ENCODE measurements at regions not wholly inside any gene's neighbourhood (a gene's known extent, or its start where the extent isn't known, plus 50 kb on each side); places are given as distances from the start of the nearest gene placed in this dataset.

GRCh38 chr10:92753865-92754264, 64.1 kb downstream of the HHEX start:
- Histone ChIP-seq H3K36me3 (no peaks in the 10 kb centered on the region), H3K4me1 (no peaks in the 10 kb centered on the region), H3K4me3 (no peak overlapping the region), H3K27me3 (no peaks in the 10 kb centered on the region), H3K9me3 (no peaks in the 10 kb centered on the region), H3K27ac (no peak overlapping the region)
- no peak for DNase-seq
- intact Hi-C loops (cut with DNase I; ENCODE audit: low total_unique reads) = no loop called here
- TF ChIP-seq POLR2A (IDR thresholded peaks at IDR 0.05) = no peak
- no peak for TF ChIP-seq CTCF (IDR thresholded peaks at IDR 0.05)

DNA sequence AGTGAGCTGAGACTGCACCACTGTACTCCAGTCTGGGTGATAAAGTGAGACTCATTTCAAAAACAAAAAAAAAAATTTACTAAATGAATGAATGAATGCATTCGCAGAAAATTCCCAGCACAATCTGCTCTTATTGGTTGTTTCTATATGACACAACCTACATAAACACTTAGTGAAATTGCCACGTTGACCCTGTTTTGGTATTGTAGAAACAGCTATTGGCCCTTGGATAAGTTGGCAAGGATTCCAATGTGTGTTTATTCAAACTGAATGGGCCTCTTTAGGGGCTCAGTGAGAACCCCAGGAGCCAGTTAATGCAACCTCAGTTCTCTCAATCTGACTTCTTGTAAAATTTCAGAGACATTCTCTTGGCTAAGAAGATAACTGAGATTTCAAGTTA, 66.0 kb downstream of the HHEX start:
- Histone ChIP-seq H3K4me3 (no peak overlapping the region), H3K36me3 (no peaks in the 10 kb centered on the region), H3K9me3 (no peaks in the 10 kb centered on the region), H3K4me1 (no peaks in the 10 kb centered on the region), H3K27ac (peak overlapping the region in 1 of 2 donors; percentile 85), H3K27me3 (no peaks in the 10 kb centered on the region)
- no peak for DNase-seq
- TF ChIP-seq CTCF (IDR thresholded peaks at IDR 0.05) (no peak), POLR2A (IDR thresholded peaks at IDR 0.05) (no peak)
- intact Hi-C loops (cut with DNase I; ENCODE audit: low total_unique reads) = no loop called here

GRCh38 chr10:92756201-92757065, 66.7 kb downstream of the HHEX start:
- no peaks in the 10 kb centered on the region for H3K27me3 ChIP-seq
- TF ChIP-seq CTCF (IDR thresholded peaks at IDR 0.05) = no peak
- peak overlapping the region; percentile 79 to 85 for H3K27ac ChIP-seq
- no peaks in the 10 kb centered on the region for H3K9me3 ChIP-seq
- H3K4me3 ChIP-seq = no peak overlapping the region
- no peak for DNase-seq
- no peaks in the 10 kb centered on the region for H3K4me1 ChIP-seq
- H3K36me3 ChIP-seq = no peaks in the 10 kb centered on the region
- intact Hi-C loops (cut with DNase I; ENCODE audit: low total_unique reads) = no loop called here

DNA sequence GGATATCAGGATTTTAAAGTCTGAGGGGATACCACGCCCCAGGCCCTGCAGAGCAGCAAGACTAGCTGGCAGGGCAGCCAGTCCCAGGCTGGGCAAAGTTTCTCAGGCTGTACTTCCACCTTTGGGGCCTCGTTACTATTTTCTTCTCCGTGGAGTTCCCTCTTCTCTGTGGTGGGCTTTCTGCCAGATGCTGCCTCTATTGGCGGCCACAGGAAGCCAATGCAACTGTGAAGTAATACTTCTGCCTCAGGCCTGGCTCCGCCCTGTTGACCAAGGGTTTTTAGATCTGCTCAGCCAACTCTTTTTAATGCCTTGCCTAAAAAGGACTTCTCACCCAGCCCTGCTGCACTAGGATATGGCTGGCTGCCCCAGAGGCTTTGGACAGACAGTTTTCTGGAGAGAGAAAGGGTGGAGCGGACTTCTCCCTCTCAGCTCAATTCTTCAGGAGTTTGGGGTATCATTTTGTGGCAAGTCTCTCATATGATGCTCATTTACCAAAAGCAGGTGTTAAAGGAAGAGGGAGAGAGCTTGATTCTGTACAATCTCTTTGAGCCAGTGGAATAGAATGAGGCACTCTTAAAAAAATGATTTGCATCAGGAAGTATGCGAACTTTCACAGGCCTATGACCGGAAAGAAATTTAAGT, 67.4 kb downstream of the HHEX start:
- TF ChIP-seq POLR2A (IDR thresholded peaks at IDR 0.05) (no peak), CTCF (IDR thresholded peaks at IDR 0.05) (peak in 1 of 4 experiments; percentile 7)
- H3K36me3 ChIP-seq = no peaks in the 10 kb centered on the region
- H3K9me3 ChIP-seq = no peaks in the 10 kb centered on the region
- DNase-seq = peak; percentile 77 to 86
- intact Hi-C loops (cut with DNase I; ENCODE audit: low total_unique reads) = no loop called here
- H3K4me3 ChIP-seq = no peak overlapping the region
- peak overlapping the region; percentile 79 to 85 for H3K27ac ChIP-seq
- H3K4me1 ChIP-seq = no peaks in the 10 kb centered on the region
- no peaks in the 10 kb centered on the region for H3K27me3 ChIP-seq

DNA sequence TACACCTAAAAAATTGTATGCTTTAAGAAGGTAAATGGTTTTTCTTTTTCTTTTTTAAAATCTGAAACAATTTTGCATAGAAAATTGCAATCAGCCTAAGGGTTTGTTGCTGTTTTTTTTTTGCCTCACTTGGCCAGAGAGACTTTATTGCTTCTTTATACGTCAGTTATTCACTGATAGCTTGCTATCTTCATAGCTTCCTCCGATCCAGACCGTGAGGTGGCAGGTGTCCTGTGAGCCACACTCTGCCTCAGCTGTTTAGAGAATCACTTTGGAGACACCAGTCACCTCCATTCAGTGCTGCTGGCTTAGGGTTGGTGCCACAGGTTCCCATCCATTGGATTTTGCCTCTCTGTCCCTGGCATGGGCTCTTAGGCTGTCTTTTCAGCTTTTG, 68.0 kb downstream of the HHEX start:
- intact Hi-C loops (cut with DNase I; ENCODE audit: low total_unique reads) = no loop called here
- no peaks in the 10 kb centered on the region for H3K27me3 ChIP-seq
- H3K27ac ChIP-seq = peak overlapping the region; percentile 79 to 85
- no peak overlapping the region for H3K4me3 ChIP-seq
- no peaks in the 10 kb centered on the region for H3K9me3 ChIP-seq
- no peaks in the 10 kb centered on the region for H3K4me1 ChIP-seq
- DNase-seq = no peak
- no peaks in the 10 kb centered on the region for H3K36me3 ChIP-seq
- no peak for TF ChIP-seq POLR2A (IDR thresholded peaks at IDR 0.05)
- TF ChIP-seq CTCF (IDR thresholded peaks at IDR 0.05) = no peak

Data from uterus (tissue), 3 donors.